IMR-90 (cell line): ENCODE measurements at regions not wholly inside any gene's neighbourhood (a gene's known extent, or its start where the extent isn't known, plus 50 kb on each side); places are given as distances from the start of the nearest gene placed in this dataset.
A peak's percentile ranks its signal among the peaks of the same experiment; 100 is the strongest.

Source experiments
- ATAC-seq: fragments of 200-7000 bp; cut with Tn5 transposase; 2 replicates; pipeline ENCODE4 v1.9.1; 2020; ENCODE audit warnings: low read depth, mild to moderate bottlenecking, moderate library complexity
- BruUV-seq: library from RNA; stranded (reverse); fragments of 400-500 nt; replicated peaks from 2 replicates; lab custom pipeline; 2021; lab: Mats Ljungman, UMichigan
- CTCF ChIA-PET: fragments of 300-600 bp; formaldehyde crosslinking; extraction: SDS; loops from one replicate; lab custom pipeline; 2021; ENCODE audit warnings: antibody characterized with exemption; lab: Yijun Ruan, JAX
- POLR2A ChIA-PET: fragments of 300-600 bp; sonication (Branson Sonifier 250); formaldehyde crosslinking; loops from one replicate; lab custom pipeline; 2022; ENCODE audit warnings: antibody characterized with exemption; ENCODE audit not compliant: unreplicated experiment; lab: Charles Lee
- DNase-seq: peaks from one replicate; pipeline ENCODE4 v3.0.0; 2013
- H2AFZ ChIP-seq: replicated peaks from 2 replicates; pipeline ENCODE3; 2013; ENCODE audit warnings: low read length, mild to moderate bottlenecking; ENCODE audit not compliant: poor library complexity
- H2AK5ac ChIP-seq: 2 replicates; pipeline ENCODE4 v1.6.1; 2013; ENCODE audit warnings: low read depth, low read length, inconsistent platforms
- H2AK9ac ChIP-seq: replicated peaks from 2 replicates; pipeline ENCODE3; 2013; ENCODE audit warnings: mild to moderate bottlenecking, low read depth, low read length, moderate library complexity; ENCODE audit not compliant: poor library complexity
- H2BK120ac ChIP-seq: 2 replicates; pipeline ENCODE4 v1.6.1; 2013; ENCODE audit warnings: low read depth, low read length, inconsistent platforms
- H2BK15ac ChIP-seq: 3 replicates; pipeline ENCODE4 v1.6.1; 2013; ENCODE audit warnings: low read depth, low read length, inconsistent platforms
- H2BK20ac ChIP-seq: 2 replicates; pipeline ENCODE4 v1.6.1; 2013; ENCODE audit warnings: low read depth, mild to moderate bottlenecking, inconsistent platforms, low read length, moderate library complexity
- H2BK5ac ChIP-seq: 2 replicates; pipeline ENCODE4 v1.6.1; 2013; ENCODE audit warnings: mild to moderate bottlenecking, low read depth, low read length, inconsistent platforms; ENCODE audit not compliant: poor library complexity, severe bottlenecking
- H3K14ac ChIP-seq: replicated peaks from 2 replicates; pipeline ENCODE4 v1.6.1; 2013; ENCODE audit warnings: low read depth, low read length, inconsistent platforms
- H3K18ac ChIP-seq: 2 replicates; pipeline ENCODE4 v1.6.1; 2013; ENCODE audit warnings: low read depth, low read length, control low read depth
- H3K23ac ChIP-seq: 2 replicates; pipeline ENCODE4 v1.6.1; 2013; ENCODE audit warnings: low read depth, low read length, inconsistent platforms
- H3K27ac ChIP-seq: 2 replicates; pipeline ENCODE4 v1.5.1; 2013; ENCODE audit warnings: mild to moderate bottlenecking, control low read depth, low read length; ENCODE audit not compliant: insufficient read depth
- H3K27me3 ChIP-seq: 2 replicates; pipeline ENCODE4 v1.6.1; 2013; ENCODE audit warnings: low read length; ENCODE audit not compliant: control insufficient read depth, insufficient read depth
- H3K36me3 ChIP-seq: 2 replicates; pipeline ENCODE4 v1.6.1; 2013; ENCODE audit warnings: low read length, mixed read lengths; ENCODE audit not compliant: control insufficient read depth, insufficient read depth
- H3K4ac ChIP-seq: 2 replicates; pipeline ENCODE4 v1.6.1; 2013; ENCODE audit warnings: low read depth, low read length, inconsistent platforms
- H3K4me1 ChIP-seq: 2 replicates; pipeline ENCODE4 v1.6.1; 2013; ENCODE audit warnings: low read length, mixed read lengths; ENCODE audit not compliant: control insufficient read depth, insufficient read depth
- H3K4me2 ChIP-seq: 2 replicates; pipeline ENCODE4 v1.6.1; 2013; ENCODE audit warnings: low read depth, mild to moderate bottlenecking, control low read depth, low read length, moderate library complexity
- H3K4me3 ChIP-seq: 2 replicates; pipeline ENCODE4 v1.5.1; 2013; ENCODE audit warnings: low read depth, mild to moderate bottlenecking, control low read depth, low read length, moderate library complexity; ENCODE audit not compliant: insufficient read depth
- H3K56ac ChIP-seq: 2 replicates; pipeline ENCODE4 v1.6.1; 2013; ENCODE audit warnings: low read length, inconsistent platforms; ENCODE audit not compliant: insufficient read depth; ENCODE audit errors: extremely low read depth
- H3K79me1 ChIP-seq, 2 experiments: 2 replicates each; pipeline ENCODE4 v1.6.1; 2013; ENCODE audit warnings: low read length in 2 of 2, inconsistent platforms in 1 of 2, low read depth in 1 of 2
- H3K9ac ChIP-seq: 2 replicates; pipeline ENCODE4 v1.6.1; 2013; ENCODE audit warnings: low read depth, low read length, control low read depth
- H3K9me1 ChIP-seq: 2 replicates; pipeline ENCODE4 v1.6.1; 2013; ENCODE audit warnings: low read length, inconsistent platforms; ENCODE audit not compliant: insufficient read depth
- H3K9me3 ChIP-seq: 2 replicates; pipeline ENCODE4 v1.6.1; 2013; ENCODE audit warnings: low read length; ENCODE audit not compliant: control insufficient read depth, insufficient read depth
- H4K20me1 ChIP-seq: 2 replicates; pipeline ENCODE4 v1.6.1; 2013; ENCODE audit warnings: low read length, inconsistent platforms; ENCODE audit not compliant: insufficient read depth
- H4K5ac ChIP-seq: 2 replicates; pipeline ENCODE4 v1.6.1; 2013; ENCODE audit warnings: mild to moderate bottlenecking, low read depth, low read length, control low read depth
- H4K8ac ChIP-seq, 2 experiments: 2 replicates each; pipeline ENCODE4 v1.6.1; 2013; ENCODE audit warnings: low read depth in 2 of 2, low read length in 2 of 2, control low read depth in 1 of 2, inconsistent platforms in 1 of 2
- H4K91ac ChIP-seq: 2 replicates; pipeline ENCODE4 v1.6.1; 2013; ENCODE audit warnings: low read depth, low read length, inconsistent platforms; ENCODE audit not compliant: insufficient read depth
- CEBPB ChIP-seq: IDR thresholded peaks from 2 replicates; pipeline ENCODE4 v1.6.1; 2012; ENCODE audit warnings: low read depth, low read length, improper control_type of control experiment
- MXI1 ChIP-seq: IDR thresholded peaks from 2 replicates; pipeline ENCODE4 v1.6.1; 2012; ENCODE audit warnings: low read depth, mild to moderate bottlenecking, low read length, moderate library complexity, borderline replicate concordance
- WGBS, 2 experiments: methylation state at CpG; one replicate each; pipeline versions ENCODE4 v1.1.5 to v1.1.7; 2013; ENCODE audit warnings: missing lambda C conversion rate in 2 of 2; ENCODE audit not compliant: insufficient read length in 1 of 2; ENCODE audit errors: extremely low coverage in 2 of 2; 5-methylcytosine and 5-hydroxymethylcytosine counted together
- dilution Hi-C: fragments of 300-500 bp; cut with HindIII; formaldehyde crosslinking; loops from one replicate; pipeline ENCODE4 v1.14.3; 2018; ENCODE audit warnings: low sequenced_read_pairs; ENCODE audit not compliant: unreplicated experiment
- in situ Hi-C: fragments of 300-500 bp; cut with MboI; formaldehyde crosslinking; loops from 3 replicates; pipeline ENCODE4 v1.14.3; 2019; ENCODE audit warnings: low sequenced_read_pairs, inconsistent platforms, mixed read lengths
- intact Hi-C: fragments of 100-400 bp; cut with micrococcal nuclease; formaldehyde crosslinking; loops from 2 replicates; pipeline ENCODE4 v1.10.0; 2022
- TF ChIP-seq, protein P1 (sequence below): fragments of 150-350 bp; IDR thresholded peaks from 2 replicates; pipeline ENCODE4 v1.6.1; 2016; ENCODE audit warnings: low read depth, mild to moderate bottlenecking, low read length, moderate library complexity, borderline replicate concordance

GRCh38 chr12:67760586-67761275 is 112.2 kb downstream of the DYRK2 start:
- DNase-seq (peak; percentile 38), ATAC-seq (no peak)
- dilution Hi-C loops (no loop called here), intact Hi-C loops (no loop called here), in situ Hi-C loops (no loop called here)
- Histone ChIP-seq H2AFZ (no peak overlapping the region), H4K5ac (no peak overlapping the region), H3K4me2 (no peak overlapping the region), H4K91ac (no peak overlapping the region), H3K14ac (no peak overlapping the region), H3K27ac (no peak overlapping the region), H3K79me1 (no peaks in the 10 kb centered on the region), H4K20me1 (no peaks in the 10 kb centered on the region), H3K4me1 (no peaks in the 10 kb centered on the region), H2BK20ac (no peak overlapping the region), H3K4ac (no peak overlapping the region), H3K27me3 (no peaks in the 10 kb centered on the region), H3K9me1 (no peaks in the 10 kb centered on the region), H3K23ac (no peak overlapping the region), H2BK120ac (no peak overlapping the region), H2AK5ac (no peak overlapping the region), H2BK15ac (no peak overlapping the region), H3K4me3 (no peak overlapping the region), H3K18ac (no peak overlapping the region), H3K9me3 (no peaks in the 10 kb centered on the region), H2BK5ac (no peak overlapping the region), H3K36me3 (no peaks in the 10 kb centered on the region), H4K8ac (no peak overlapping the region), H2AK9ac (no peak overlapping the region), H3K9ac (no peak overlapping the region), H3K56ac (no peak overlapping the region)
- BruUV-seq, result no TSS peak
- WGBS, 2 experiments, result 100% methylated on average over 1 of the region's 7 CpGs; no CpG with 5 or more reads in 1 of the 2 experiments
- ChIA-PET CTCF (no interaction called here), POLR2A (no interaction called here)
- TF ChIP-seq, protein P1, sequence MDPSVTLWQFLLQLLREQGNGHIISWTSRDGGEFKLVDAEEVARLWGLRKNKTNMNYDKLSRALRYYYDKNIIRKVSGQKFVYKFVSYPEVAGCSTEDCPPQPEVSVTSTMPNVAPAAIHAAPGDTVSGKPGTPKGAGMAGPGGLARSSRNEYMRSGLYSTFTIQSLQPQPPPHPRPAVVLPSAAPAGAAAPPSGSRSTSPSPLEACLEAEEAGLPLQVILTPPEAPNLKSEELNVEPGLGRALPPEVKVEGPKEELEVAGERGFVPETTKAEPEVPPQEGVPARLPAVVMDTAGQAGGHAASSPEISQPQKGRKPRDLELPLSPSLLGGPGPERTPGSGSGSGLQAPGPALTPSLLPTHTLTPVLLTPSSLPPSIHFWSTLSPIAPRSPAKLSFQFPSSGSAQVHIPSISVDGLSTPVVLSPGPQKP, result no peak
- TF ChIP-seq CEBPB, result peak; percentile 46
- TF ChIP-seq MXI1, result no peak
